C4-2B (cell line): ENCODE measurements at regions not wholly inside any gene's neighbourhood (a gene's known extent, or its start where the extent isn't known, plus 50 kb on each side); places are given as distances from the start of the nearest gene placed in this dataset.

Source experiments
- H3K27ac ChIP-seq: fragments of 450-650 bp; 2 replicates; pipeline ENCODE4 v1.5.1; 2017
- ZFX ChIP-seq: fragments of 450-650 bp; IDR thresholded peaks from 2 replicates; pipeline ENCODE4 v1.6.1; 2017
- TF ChIP-seq, protein P1 (sequence below): fragments of 450-650 bp; conservative IDR thresholded peaks from 2 replicates; pipeline ENCODE4 v1.5.1; 2017; ENCODE audit warnings: mild to moderate bottlenecking

DNA sequence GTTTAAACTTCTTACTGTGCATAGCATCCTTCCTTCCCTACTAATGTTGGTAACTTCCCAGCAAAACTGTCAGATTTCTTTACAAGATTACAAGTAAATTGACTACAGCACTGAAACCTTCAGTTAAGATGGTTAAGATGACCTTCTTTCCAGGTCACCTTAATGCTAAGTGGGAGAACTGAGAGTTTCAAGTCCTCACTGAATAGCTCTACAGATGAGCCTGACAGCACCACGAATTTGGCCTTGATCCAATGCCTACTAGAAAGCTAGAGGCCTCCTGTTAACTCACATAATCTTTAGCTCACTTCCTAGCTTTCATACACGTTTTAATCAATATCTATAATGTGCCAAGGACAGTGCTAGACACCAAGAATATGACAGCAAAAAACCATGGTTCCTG lies 276.0 kb upstream of the PLD5 start:
- TF ChIP-seq, protein P1, sequence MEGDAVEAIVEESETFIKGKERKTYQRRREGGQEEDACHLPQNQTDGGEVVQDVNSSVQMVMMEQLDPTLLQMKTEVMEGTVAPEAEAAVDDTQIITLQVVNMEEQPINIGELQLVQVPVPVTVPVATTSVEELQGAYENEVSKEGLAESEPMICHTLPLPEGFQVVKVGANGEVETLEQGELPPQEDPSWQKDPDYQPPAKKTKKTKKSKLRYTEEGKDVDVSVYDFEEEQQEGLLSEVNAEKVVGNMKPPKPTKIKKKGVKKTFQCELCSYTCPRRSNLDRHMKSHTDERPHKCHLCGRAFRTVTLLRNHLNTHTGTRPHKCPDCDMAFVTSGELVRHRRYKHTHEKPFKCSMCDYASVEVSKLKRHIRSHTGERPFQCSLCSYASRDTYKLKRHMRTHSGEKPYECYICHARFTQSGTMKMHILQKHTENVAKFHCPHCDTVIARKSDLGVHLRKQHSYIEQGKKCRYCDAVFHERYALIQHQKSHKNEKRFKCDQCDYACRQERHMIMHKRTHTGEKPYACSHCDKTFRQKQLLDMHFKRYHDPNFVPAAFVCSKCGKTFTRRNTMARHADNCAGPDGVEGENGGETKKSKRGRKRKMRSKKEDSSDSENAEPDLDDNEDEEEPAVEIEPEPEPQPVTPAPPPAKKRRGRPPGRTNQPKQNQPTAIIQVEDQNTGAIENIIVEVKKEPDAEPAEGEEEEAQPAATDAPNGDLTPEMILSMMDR = no peak
- TF ChIP-seq ZFX = no peak
- H3K27ac ChIP-seq = no peak overlapping the region

DNA sequence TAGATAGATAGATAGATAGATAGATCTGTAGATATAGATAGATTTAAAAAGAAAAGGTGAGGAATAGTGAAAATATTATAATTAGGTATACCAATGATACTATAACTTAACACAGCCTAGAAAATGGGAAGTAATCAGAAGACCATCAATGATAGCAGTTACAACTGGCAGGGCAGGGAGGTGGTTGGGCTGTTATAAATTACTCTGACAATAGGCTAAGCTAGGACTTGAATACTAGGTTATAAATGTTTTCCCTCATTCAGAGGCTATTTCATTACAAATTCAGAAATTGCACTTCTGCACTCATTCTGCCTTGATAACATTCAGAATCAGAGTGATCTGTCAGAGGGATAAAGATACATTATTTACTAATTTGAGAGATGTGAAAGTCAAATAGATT lies 273.4 kb upstream of the PLD5 start:
- H3K27ac ChIP-seq = no peak overlapping the region
- TF ChIP-seq ZFX = no peak

DNA sequence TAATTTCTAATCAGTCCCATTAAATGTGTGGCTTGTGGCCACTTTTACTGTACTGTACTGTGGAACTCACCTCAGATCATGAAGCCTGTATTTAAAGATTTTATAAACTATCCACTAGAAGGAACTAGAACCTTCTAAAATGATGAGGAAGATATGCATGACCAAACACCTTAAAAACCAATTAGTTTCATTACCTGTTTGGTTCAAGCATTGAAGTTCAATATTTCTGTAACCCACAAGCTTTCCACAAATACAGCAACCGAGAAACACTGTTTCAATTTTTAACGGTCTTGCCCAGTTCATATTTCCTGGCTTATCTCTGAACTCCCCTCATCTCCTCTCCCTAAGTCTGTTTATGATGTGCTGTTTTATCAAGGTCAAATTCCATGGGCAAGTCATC lies 264.3 kb upstream of the PLD5 start:
- H3K27ac ChIP-seq = no peak overlapping the region
- no peak for TF ChIP-seq ZFX
- TF ChIP-seq, protein P1 = no peak

DNA sequence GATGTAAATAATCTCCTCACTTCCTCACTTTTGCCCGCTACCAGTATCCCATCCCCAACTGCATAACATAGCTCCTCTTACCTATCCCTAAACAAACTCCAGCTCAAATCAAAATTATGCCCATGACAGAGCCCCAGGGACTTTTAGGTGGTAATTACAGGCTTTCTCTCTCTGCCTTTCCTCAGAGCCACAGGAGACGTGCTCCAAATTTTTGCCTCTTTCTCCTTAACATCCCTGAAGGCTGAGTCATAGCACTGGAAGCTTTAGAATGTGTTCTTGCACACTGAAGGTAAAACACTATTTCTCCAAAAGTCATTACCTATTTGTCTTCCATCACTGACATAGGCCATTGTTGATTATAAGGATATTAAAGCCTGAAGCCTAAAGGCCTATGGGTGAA lies 263.5 kb upstream of the PLD5 start:
- TF ChIP-seq, protein P1 = no peak
- TF ChIP-seq ZFX = no peak
- H3K27ac ChIP-seq = no peak overlapping the region

DNA sequence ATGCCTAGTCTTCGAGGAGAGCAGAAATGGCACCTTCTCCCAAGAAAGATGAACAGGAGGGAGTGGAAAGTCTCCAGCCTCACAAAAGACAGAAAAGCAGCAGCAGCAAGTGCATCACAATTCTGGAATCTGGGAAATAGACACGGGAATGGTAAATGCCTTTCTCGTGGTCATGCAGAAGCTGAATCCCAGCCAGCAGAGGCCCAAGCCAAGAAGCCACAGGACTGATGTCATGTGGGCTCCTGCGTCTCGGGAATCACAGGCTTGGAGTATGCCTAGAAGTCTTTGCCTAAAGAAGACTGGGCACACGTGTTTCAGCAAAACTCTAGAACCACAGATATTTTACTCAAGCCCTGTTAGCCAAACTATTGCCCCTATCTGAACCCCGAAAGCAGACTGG lies 260.3 kb upstream of the PLD5 start:
- no peak overlapping the region for H3K27ac ChIP-seq
- no peak for TF ChIP-seq ZFX
- TF ChIP-seq, protein P1 = no peak

DNA sequence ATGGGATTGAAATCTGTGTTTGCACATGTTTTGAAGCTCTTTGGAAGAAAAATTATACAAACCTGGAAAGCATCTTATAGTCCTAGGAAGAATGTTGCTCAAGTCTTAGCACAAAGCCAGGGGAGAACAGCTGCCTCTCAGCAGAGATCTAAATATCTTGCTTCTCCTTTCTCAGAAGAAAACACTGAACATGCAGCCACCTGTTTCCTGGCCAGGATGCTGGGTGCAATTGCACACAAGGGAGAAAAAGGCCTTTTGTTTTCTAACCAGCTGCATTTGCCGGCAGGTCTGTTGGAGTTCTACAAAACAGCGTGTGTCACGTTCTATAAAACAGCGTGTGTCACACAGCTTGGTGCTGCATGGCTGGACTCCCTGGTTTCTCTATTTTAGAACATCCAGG lies 259.6 kb upstream of the PLD5 start:
- no peak overlapping the region for H3K27ac ChIP-seq
- no peak for TF ChIP-seq ZFX
- TF ChIP-seq, protein P1 = no peak

DNA sequence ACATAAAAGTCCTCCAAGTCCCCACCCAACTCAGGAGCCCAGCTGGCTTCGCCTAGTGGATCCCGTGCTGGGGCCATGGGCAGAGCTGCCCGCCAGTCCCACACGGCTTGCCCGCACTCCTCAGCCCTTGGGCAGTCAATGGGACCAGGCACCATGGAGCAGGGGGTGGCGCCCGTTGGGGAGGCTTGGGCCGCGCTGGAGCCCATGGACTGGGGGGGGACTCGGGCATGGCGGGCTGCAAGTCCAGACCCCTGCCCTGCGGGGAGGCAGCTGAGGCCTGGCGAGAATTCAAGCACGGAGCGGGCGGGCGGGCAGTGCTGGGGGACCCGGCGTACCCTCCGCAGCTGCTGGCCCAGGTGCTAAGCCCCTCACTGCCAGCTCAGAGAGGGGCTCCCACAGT lies 249.8 kb upstream of the PLD5 start:
- TF ChIP-seq ZFX = no peak
- TF ChIP-seq, protein P1 = no peak
- H3K27ac ChIP-seq = no peak overlapping the region

DNA sequence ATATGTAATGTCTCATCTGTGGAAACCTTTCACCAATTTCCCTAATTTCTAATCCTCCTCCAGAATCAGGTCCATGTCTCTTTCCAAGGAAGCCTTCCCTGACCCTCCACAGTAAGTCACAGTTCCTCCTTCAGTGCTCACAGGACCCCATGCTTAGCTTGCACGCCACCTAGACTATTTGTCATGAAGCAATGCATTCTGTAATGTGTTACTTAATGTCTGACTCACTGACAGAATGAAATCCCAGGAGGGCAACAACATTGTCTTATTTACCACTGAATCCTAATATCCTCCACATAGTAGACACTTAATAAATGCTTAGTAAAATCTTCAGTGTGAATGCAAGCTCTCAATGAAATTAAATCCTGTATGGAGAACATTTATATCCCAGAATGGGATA lies 245.9 kb upstream of the PLD5 start:
- no peak overlapping the region for H3K27ac ChIP-seq
- TF ChIP-seq, protein P1 = no peak
- TF ChIP-seq ZFX = no peak
